ENCODE measurements at regions not wholly inside any gene's neighbourhood (a gene's known extent, or its start where the extent isn't known, plus 50 kb on each side); places are given as distances from the start of the nearest gene placed in this dataset.
"Not testable (repeated sequence)": the region's sequence is repeated elsewhere in the genome, so short reads cannot be mapped to it uniquely, and the experiment has no call there.

GRCh38 chr2:65914244-65914786 lies 481.9 kb upstream of the SPRED2 start:
- TF ChIP-seq CTCF (IDR thresholded peaks at IDR 0.05; ENCODE audit: control insufficient read depth, insufficient read depth, low read depth, low read length, missing control alignments) = no peak
- no peak overlapping the region for H3K4me3 ChIP-seq (ENCODE audit: control insufficient read depth, low read depth, low read length)
- no peak for DNase-seq (ENCODE audit: low read depth)

GRCh38 chr2:65913813-65914212 lies 481.4 kb upstream of the SPRED2 start:
- no peak for DNase-seq (ENCODE audit: low read depth)
- no peak for TF ChIP-seq CTCF (IDR thresholded peaks at IDR 0.05; ENCODE audit: control insufficient read depth, insufficient read depth, low read depth, low read length, missing control alignments)
- H3K4me3 ChIP-seq (ENCODE audit: control insufficient read depth, low read depth, low read length) = no peak overlapping the region

- DNase-seq (ENCODE audit: low read depth) = no peak
- H3K4me3 ChIP-seq (ENCODE audit: control insufficient read depth, low read depth, low read length) = no peak overlapping the region
- TF ChIP-seq CTCF (IDR thresholded peaks at IDR 0.05; ENCODE audit: control insufficient read depth, insufficient read depth, low read depth, low read length, missing control alignments) = no peak
Measured at GRCh38 chr2:65901756-65902155, 469.4 kb upstream of the SPRED2 start.

GRCh38 chr2:65896446-65896845 lies 464.0 kb upstream of the SPRED2 start:
- DNase-seq (ENCODE audit: low read depth) = no peak
- no peak for TF ChIP-seq CTCF (IDR thresholded peaks at IDR 0.05; ENCODE audit: control insufficient read depth, insufficient read depth, low read depth, low read length, missing control alignments)
- H3K4me3 ChIP-seq (ENCODE audit: control insufficient read depth, low read depth, low read length) = no peak overlapping the region

GRCh38 chr2:65890131-65890530 lies 457.7 kb upstream of the SPRED2 start:
- DNase-seq (ENCODE audit: low read depth); H3K4me3 ChIP-seq (ENCODE audit: control insufficient read depth, low read depth, low read length): not testable (repeated sequence)

GRCh38 chr2:65885266-65885665 lies 452.9 kb upstream of the SPRED2 start:
- no peak for TF ChIP-seq CTCF (IDR thresholded peaks at IDR 0.05; ENCODE audit: control insufficient read depth, insufficient read depth, low read depth, low read length, missing control alignments)
- DNase-seq (ENCODE audit: low read depth) = no peak

GRCh38 chr2:65881592-65881991 lies 449.2 kb upstream of the SPRED2 start:
- no peak for DNase-seq (ENCODE audit: low read depth)
- no peak overlapping the region for H3K4me3 ChIP-seq (ENCODE audit: control insufficient read depth, low read depth, low read length)
- no peak for TF ChIP-seq CTCF (IDR thresholded peaks at IDR 0.05; ENCODE audit: control insufficient read depth, insufficient read depth, low read depth, low read length, missing control alignments)

More at GRCh38 chr2:65885266-65885665, 452.9 kb upstream of the SPRED2 start:
- H3K4me3 ChIP-seq (ENCODE audit: control insufficient read depth, low read depth, low read length) = no peak overlapping the region
